ENCODE measurements at regions not wholly inside any gene's neighbourhood (a gene's known extent, or its start where the extent isn't known, plus 50 kb on each side); places are given as distances from the start of the nearest gene placed in this dataset.

- WGBS, 10 experiments: 81 to 100% (median 89%) methylated on average over 1 to 3 of the region's 3 CpGs
- H3K4me1 ChIP-seq (replicated peaks in 1 of 2): no peaks in the 10 kb centered on the region
- in situ Hi-C loops (cut with MboI; ENCODE audit: low pct_unique_long_range_greater_than_20kb in 2 of 9, low sequenced_read_pairs in 9 of 9, unreplicated experiment in 9 of 9): no loop called here
- no peak overlapping the region for H3K4me3 ChIP-seq
- no peak for ATAC-seq (replicated peaks in 6 of 8)
- H3K27ac ChIP-seq: no peak overlapping the region
Observed at GRCh38 chr2:220441404-220441803, 814.0 kb downstream of the SLC4A3 start.

- no peak overlapping the region for H3K27ac ChIP-seq
- 67 to 100% (median 88%) methylated on average over 1 to 3 of the region's 3 CpGs; no CpG with 5 or more reads in 5 of the 10 experiments for WGBS, 10 experiments
Observed at GRCh38 chr2:220442012-220442411, 814.6 kb downstream of the SLC4A3 start.

GRCh38 chr2:220445429-220446105 lies 818.1 kb downstream of the SLC4A3 start:
- no peaks in the 10 kb centered on the region for H3K4me1 ChIP-seq (replicated peaks in 1 of 2)
- 27 to 100% (median 81%) methylated on average over 1 to 2 of the region's 2 CpGs; no CpG with 5 or more reads in 3 of the 10 experiments for WGBS, 10 experiments
- no peak overlapping the region for H3K27ac ChIP-seq
- ATAC-seq (replicated peaks in 6 of 8): no peak
- in situ Hi-C loops (cut with MboI; ENCODE audit: low pct_unique_long_range_greater_than_20kb in 2 of 9, low sequenced_read_pairs in 9 of 9, unreplicated experiment in 9 of 9): no loop called here
- H3K4me3 ChIP-seq: no peak overlapping the region

More at GRCh38 chr2:220442012-220442411, 814.6 kb downstream of the SLC4A3 start:
- in situ Hi-C loops (cut with MboI; ENCODE audit: low pct_unique_long_range_greater_than_20kb in 2 of 9, low sequenced_read_pairs in 9 of 9, unreplicated experiment in 9 of 9): no loop called here
- H3K4me1 ChIP-seq (replicated peaks in 1 of 2): no peaks in the 10 kb centered on the region
- no peak for ATAC-seq (replicated peaks in 6 of 8)
- H3K4me3 ChIP-seq: no peak overlapping the region

GRCh38 chr2:220446106-220446712 lies 818.8 kb downstream of the SLC4A3 start:
- WGBS, 10 experiments: 53 to 100% (median 86%) methylated on average over 2 to 8 of the region's 8 CpGs; no CpG with 5 or more reads in 4 of the 10 experiments
- no peak overlapping the region for H3K4me3 ChIP-seq
- in situ Hi-C loops (cut with MboI; ENCODE audit: low pct_unique_long_range_greater_than_20kb in 2 of 9, low sequenced_read_pairs in 9 of 9, unreplicated experiment in 9 of 9): no loop called here
- no peaks in the 10 kb centered on the region for H3K4me1 ChIP-seq (replicated peaks in 1 of 2)
- no peak overlapping the region for H3K27ac ChIP-seq
- no peak for ATAC-seq (replicated peaks in 6 of 8)

- 19 to 100% (median 79%) methylated on average over 1 to 2 of the region's 2 CpGs; no CpG with 5 or more reads in 3 of the 10 experiments for WGBS, 10 experiments
Observed at GRCh38 chr2:220450846-220451245, 823.4 kb downstream of the SLC4A3 start.

GRCh38 chr2:220451438-220451837 lies 824.0 kb downstream of the SLC4A3 start:
- 84 to 100% (median 90%) methylated on average over 1 to 2 of the region's 3 CpGs; no CpG with 5 or more reads in 2 of the 10 experiments for WGBS, 10 experiments
- in situ Hi-C loops (cut with MboI; ENCODE audit: low pct_unique_long_range_greater_than_20kb in 2 of 9, low sequenced_read_pairs in 9 of 9, unreplicated experiment in 9 of 9): no loop called here

More at GRCh38 chr2:220450846-220451245, 823.4 kb downstream of the SLC4A3 start:
- no peak for ATAC-seq (replicated peaks in 6 of 8)
- H3K4me1 ChIP-seq (replicated peaks in 1 of 2): peaks cover 0 to 2% of the 10 kb centered on the region in 2 donors
- no peak overlapping the region for H3K4me3 ChIP-seq
- in situ Hi-C loops (cut with MboI; ENCODE audit: low pct_unique_long_range_greater_than_20kb in 2 of 9, low sequenced_read_pairs in 9 of 9, unreplicated experiment in 9 of 9): no loop called here
- H3K27ac ChIP-seq: no peak overlapping the region

GRCh38 chr2:220452561-220452960 lies 825.1 kb downstream of the SLC4A3 start:
- in situ Hi-C loops (cut with MboI; ENCODE audit: low pct_unique_long_range_greater_than_20kb in 2 of 9, low sequenced_read_pairs in 9 of 9, unreplicated experiment in 9 of 9): no loop called here
- 0 to 100% (median 70%) methylated on average over 1 to 2 of the region's 2 CpGs for WGBS, 10 experiments
- Histone ChIP-seq H3K4me1 (replicated peaks in 1 of 2) (peaks cover under 1 to 2% of the 10 kb centered on the region in 2 donors), H3K4me3 (no peak overlapping the region), H3K27ac (no peak overlapping the region)
- ATAC-seq (replicated peaks in 6 of 8): no peak

More at GRCh38 chr2:220451438-220451837, 824.0 kb downstream of the SLC4A3 start:
- H3K27ac ChIP-seq: no peak overlapping the region
- no peak overlapping the region for H3K4me3 ChIP-seq
- ATAC-seq (replicated peaks in 6 of 8): no peak
- peaks cover 0 to 2% of the 10 kb centered on the region in 2 donors for H3K4me1 ChIP-seq (replicated peaks in 1 of 2)

- 7 to 83% (median 58%) methylated on average over 1 to 3 of the region's 3 CpGs; no CpG with 5 or more reads in 1 of the 10 experiments for WGBS, 10 experiments
- H3K27ac ChIP-seq: no peak overlapping the region
- H3K4me3 ChIP-seq: no peak overlapping the region
- H3K4me1 ChIP-seq (replicated peaks in 1 of 2): peaks cover 2% of the 10 kb centered on the region in 2 donors
- in situ Hi-C loops (cut with MboI; ENCODE audit: low pct_unique_long_range_greater_than_20kb in 2 of 9, low sequenced_read_pairs in 9 of 9, unreplicated experiment in 9 of 9): no loop called here
- no peak for ATAC-seq (replicated peaks in 6 of 8)
Observed at GRCh38 chr2:220455351-220455990, 828.0 kb downstream of the SLC4A3 start.

- H3K4me1 ChIP-seq (replicated peaks in 1 of 2): peaks cover 2% of the 10 kb centered on the region in 2 donors
- ATAC-seq (replicated peaks in 6 of 8): no peak
- H3K4me3 ChIP-seq: no peak overlapping the region
- no peak overlapping the region for H3K27ac ChIP-seq
- in situ Hi-C loops (cut with MboI; ENCODE audit: low pct_unique_long_range_greater_than_20kb in 2 of 9, low sequenced_read_pairs in 9 of 9, unreplicated experiment in 9 of 9): no loop called here
Observed at GRCh38 chr2:220458051-220458450, 830.6 kb downstream of the SLC4A3 start.

- no peak for ATAC-seq (replicated peaks in 6 of 8)
- in situ Hi-C loops (cut with MboI; ENCODE audit: low pct_unique_long_range_greater_than_20kb in 2 of 9, low sequenced_read_pairs in 9 of 9, unreplicated experiment in 9 of 9): no loop called here
- Histone ChIP-seq H3K4me1 (replicated peaks in 1 of 2) (peaks cover 2% of the 10 kb centered on the region in 2 donors), H3K27ac (no peak overlapping the region), H3K4me3 (no peak overlapping the region)
- 67 to 100% (median 88%) methylated on average over 1 to 4 of the region's 4 CpGs for WGBS, 10 experiments
Observed at GRCh38 chr2:220460257-220460985, 833.0 kb downstream of the SLC4A3 start.

GRCh38 chr2:220463876-220464275 lies 836.4 kb downstream of the SLC4A3 start:
- ATAC-seq (replicated peaks in 6 of 8): no peak
- Histone ChIP-seq H3K4me1 (replicated peaks in 1 of 2) (no peaks in the 10 kb centered on the region), H3K4me3 (no peak overlapping the region), H3K27ac (no peak overlapping the region)
- WGBS, 10 experiments: 40 to 92% (median 86%) methylated on average over 1 of the region's 1 CpG; no CpG with 5 or more reads in 5 of the 10 experiments
- in situ Hi-C loops (cut with MboI; ENCODE audit: low pct_unique_long_range_greater_than_20kb in 2 of 9, low sequenced_read_pairs in 9 of 9, unreplicated experiment in 9 of 9): no loop called here

- Histone ChIP-seq H3K4me3 (no peak overlapping the region), H3K27ac (no peak overlapping the region), H3K4me1 (replicated peaks in 1 of 2) (no peaks in the 10 kb centered on the region)
- 40 to 90% (median 85%) methylated on average over 1 to 4 of the region's 4 CpGs; no CpG with 5 or more reads in 1 of the 10 experiments for WGBS, 10 experiments
- ATAC-seq (replicated peaks in 6 of 8): no peak
- in situ Hi-C loops (cut with MboI; ENCODE audit: low pct_unique_long_range_greater_than_20kb in 2 of 9, low sequenced_read_pairs in 9 of 9, unreplicated experiment in 9 of 9): no loop called here
Observed at GRCh38 chr2:220465700-220466099, 838.3 kb downstream of the SLC4A3 start.

GRCh38 chr2:220466251-220466691 lies 838.8 kb downstream of the SLC4A3 start:
- ATAC-seq (replicated peaks in 6 of 8): no peak
- 0 to 50% (median 37%) methylated on average over 1 to 2 of the region's 2 CpGs; no CpG with 5 or more reads in 2 of the 10 experiments for WGBS, 10 experiments
- in situ Hi-C loops (cut with MboI; ENCODE audit: low pct_unique_long_range_greater_than_20kb in 2 of 9, low sequenced_read_pairs in 9 of 9, unreplicated experiment in 9 of 9): no loop called here

More at GRCh38 chr2:220466251-220466691, 838.8 kb downstream of the SLC4A3 start:
- Histone ChIP-seq H3K27ac (no peak overlapping the region), H3K4me1 (replicated peaks in 1 of 2) (no peaks in the 10 kb centered on the region), H3K4me3 (no peak overlapping the region)

Measured in motor neuron (in vitro differentiated cells).